HFFc6 (cell line): ENCODE measurements at regions not wholly inside any gene's neighbourhood (a gene's known extent, or its start where the extent isn't known, plus 50 kb on each side); places are given as distances from the start of the nearest gene placed in this dataset.

Experiments used
- DNase-seq: peaks from one replicate; pipeline ENCODE4 v3.0.0-alpha.2; 2018
- H3K27ac Mint-ChIP-seq: 2 replicates; pipeline ENCODE4 v1.8.0; 2020; ENCODE audit warnings: mild to moderate bottlenecking, mixed read lengths
- H3K27me3 Mint-ChIP-seq: 2 replicates; pipeline ENCODE4 v1.8.0; 2021; ENCODE audit warnings: mild to moderate bottlenecking, moderate library complexity, mixed read lengths; ENCODE audit not compliant: insufficient read depth
- H3K36me3 Mint-ChIP-seq: 2 replicates; pipeline ENCODE4 v1.8.0; 2021; ENCODE audit warnings: low read depth, mixed read lengths
- H3K4me1 Mint-ChIP-seq: 2 replicates; pipeline ENCODE4 v1.8.0; 2020; ENCODE audit warnings: low read depth, mixed read lengths
- H3K4me3 Mint-ChIP-seq: 2 replicates; pipeline ENCODE4 v1.8.0; 2020; ENCODE audit warnings: mild to moderate bottlenecking, moderate library complexity, mixed read lengths
- H3K9me3 Mint-ChIP-seq: 2 replicates; pipeline ENCODE4 v1.8.0; 2020; ENCODE audit warnings: mild to moderate bottlenecking, mixed read lengths
- TF ChIP-seq, protein P1 (sequence below): fragments of 200-600 bp; sonication (generic); IDR thresholded peaks from 2 replicates; pipeline ENCODE4 v1.5.0; 2021; ENCODE audit warnings: antibody characterized with exemption, mild to moderate bottlenecking

DNA sequence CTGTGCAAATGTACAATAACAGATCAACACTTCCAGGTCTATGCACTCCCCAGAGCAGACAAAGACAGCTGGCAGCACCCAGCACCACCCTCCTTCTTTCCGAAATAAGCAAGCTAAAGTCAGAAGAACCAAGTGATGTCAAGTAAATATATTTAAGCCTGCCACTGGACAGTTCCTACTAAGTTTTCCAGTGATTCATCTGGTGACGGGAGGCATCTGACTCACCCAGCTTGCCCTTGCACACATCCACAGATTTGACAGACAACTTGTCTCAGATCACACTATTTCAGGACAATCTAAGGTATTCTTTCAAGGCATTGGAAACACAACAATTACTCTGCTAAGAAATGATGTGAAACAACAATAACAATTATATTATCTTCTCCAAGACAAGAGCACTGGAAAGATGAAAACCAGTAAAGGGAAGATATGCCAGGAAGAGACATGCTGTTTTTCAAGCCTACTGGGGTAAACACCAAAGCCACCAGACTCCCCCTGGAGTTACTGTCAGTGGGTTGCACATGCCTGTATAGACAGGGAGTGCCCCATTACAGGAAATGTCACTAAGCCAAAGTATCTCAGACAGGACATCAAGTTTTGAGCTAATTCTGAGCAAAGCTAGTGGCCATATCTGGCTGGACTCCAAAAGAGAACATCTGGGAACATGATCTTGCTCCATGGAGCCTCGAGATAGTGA is 287.9 kb upstream of the KLHL29 start:
- DNase-seq, result no peak
- H3K4me3 Mint-ChIP-seq, result no peak overlapping the region
- H3K27me3 Mint-ChIP-seq, result no peaks in the 10 kb centered on the region
- H3K9me3 Mint-ChIP-seq, result peaks cover 26% of the 10 kb centered on the region
- no peaks in the 10 kb centered on the region for H3K4me1 Mint-ChIP-seq
- TF ChIP-seq, protein P1, sequence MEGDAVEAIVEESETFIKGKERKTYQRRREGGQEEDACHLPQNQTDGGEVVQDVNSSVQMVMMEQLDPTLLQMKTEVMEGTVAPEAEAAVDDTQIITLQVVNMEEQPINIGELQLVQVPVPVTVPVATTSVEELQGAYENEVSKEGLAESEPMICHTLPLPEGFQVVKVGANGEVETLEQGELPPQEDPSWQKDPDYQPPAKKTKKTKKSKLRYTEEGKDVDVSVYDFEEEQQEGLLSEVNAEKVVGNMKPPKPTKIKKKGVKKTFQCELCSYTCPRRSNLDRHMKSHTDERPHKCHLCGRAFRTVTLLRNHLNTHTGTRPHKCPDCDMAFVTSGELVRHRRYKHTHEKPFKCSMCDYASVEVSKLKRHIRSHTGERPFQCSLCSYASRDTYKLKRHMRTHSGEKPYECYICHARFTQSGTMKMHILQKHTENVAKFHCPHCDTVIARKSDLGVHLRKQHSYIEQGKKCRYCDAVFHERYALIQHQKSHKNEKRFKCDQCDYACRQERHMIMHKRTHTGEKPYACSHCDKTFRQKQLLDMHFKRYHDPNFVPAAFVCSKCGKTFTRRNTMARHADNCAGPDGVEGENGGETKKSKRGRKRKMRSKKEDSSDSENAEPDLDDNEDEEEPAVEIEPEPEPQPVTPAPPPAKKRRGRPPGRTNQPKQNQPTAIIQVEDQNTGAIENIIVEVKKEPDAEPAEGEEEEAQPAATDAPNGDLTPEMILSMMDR, result no peak
- no peak overlapping the region for H3K27ac Mint-ChIP-seq
- no peaks in the 10 kb centered on the region for H3K36me3 Mint-ChIP-seq

DNA sequence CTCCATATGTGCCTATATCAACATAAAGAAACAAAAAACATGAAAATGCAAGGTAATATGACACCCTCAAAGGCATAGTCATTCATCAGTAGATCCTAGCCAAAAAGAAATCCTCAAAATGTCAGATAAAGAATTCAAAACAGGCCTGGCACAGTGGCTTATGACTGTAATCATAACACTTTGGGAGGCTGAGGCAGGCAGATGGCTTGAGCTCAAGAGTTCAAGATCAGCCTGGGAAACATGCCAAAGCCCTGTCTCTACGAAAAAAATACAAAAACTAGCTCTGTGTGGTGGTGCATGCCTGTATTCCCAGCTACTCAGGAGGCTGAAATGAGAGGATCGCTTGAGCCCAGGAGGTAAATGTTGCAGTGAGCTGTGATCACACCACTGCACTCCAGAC is 284.6 kb upstream of the KLHL29 start:
- no peaks in the 10 kb centered on the region for H3K4me1 Mint-ChIP-seq
- no peak overlapping the region for H3K4me3 Mint-ChIP-seq
- H3K9me3 Mint-ChIP-seq, result peaks cover 23% of the 10 kb centered on the region
- no peak overlapping the region for H3K27ac Mint-ChIP-seq
- TF ChIP-seq, protein P1, result no peak
- DNase-seq, result no peak
- no peaks in the 10 kb centered on the region for H3K36me3 Mint-ChIP-seq
- no peaks in the 10 kb centered on the region for H3K27me3 Mint-ChIP-seq

DNA sequence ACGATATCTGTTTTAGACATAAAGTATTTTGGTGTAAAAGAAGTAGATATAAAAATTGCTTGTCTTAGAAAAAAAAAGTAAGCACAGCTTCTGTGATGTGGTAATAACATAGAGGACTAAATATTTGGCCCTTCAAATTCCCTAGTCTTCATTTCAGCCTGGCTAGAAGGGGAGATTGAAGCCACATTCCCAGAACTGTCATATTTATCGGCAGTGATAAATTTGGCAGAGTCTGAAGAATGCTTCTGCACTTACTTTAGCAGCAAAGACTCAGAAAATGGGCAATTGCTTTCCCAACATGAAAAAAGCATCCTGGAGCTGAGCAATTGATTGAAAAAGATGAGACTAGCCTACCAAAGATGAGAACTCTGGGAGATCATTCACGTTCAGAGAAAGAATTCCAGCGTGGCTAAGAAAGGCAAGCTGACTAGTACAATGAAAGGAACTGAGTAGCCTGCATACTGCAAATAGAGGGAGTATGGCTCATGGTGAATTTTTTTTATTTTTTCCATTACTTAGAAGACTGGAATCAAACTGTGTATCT is 278.7 kb upstream of the KLHL29 start:
- no peak overlapping the region for H3K4me3 Mint-ChIP-seq

DNA sequence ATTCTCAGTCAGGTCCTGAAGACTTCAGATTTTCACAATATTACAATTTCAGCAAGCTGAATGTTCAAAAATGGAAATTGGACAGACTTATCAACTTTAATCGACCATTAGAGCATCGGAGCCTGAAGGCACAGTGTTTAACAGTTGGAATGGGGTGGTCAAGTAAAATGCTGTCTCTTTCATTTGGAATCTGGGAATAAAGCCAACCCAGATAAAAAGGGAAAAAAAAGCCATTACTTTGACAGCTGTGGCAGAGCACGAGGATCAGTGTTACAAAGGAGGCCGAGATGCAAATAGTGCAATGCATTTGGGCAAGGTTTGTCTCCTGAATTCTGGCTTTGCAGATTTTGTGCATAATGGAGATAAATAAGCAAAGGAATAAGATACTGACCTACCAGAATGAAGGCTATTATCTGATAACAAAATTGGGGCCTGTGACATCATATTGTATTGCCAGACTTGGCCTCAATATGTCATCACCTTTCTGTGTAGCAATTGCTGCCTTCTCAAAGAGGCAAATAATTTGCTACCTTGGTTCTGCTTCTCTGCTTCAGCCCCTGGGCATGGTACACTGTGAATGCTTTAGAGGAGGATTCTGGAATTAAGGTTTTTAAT is 277.5 kb upstream of the KLHL29 start:
- TF ChIP-seq, protein P1, result no peak

More for the DNA sequence above, 278.7 kb upstream of the KLHL29 start:
- TF ChIP-seq, protein P1, result no peak
- DNase-seq, result no peak
- no peaks in the 10 kb centered on the region for H3K27me3 Mint-ChIP-seq
- H3K9me3 Mint-ChIP-seq, result peaks cover 35% of the 10 kb centered on the region
- no peak overlapping the region for H3K27ac Mint-ChIP-seq
- no peaks in the 10 kb centered on the region for H3K36me3 Mint-ChIP-seq
- no peaks in the 10 kb centered on the region for H3K4me1 Mint-ChIP-seq

GRCh38 chr2:23111263-23111662 is 273.7 kb upstream of the KLHL29 start:
- Mint-ChIP-seq H3K36me3 (no peaks in the 10 kb centered on the region), H3K4me3 (no peak overlapping the region), H3K4me1 (no peaks in the 10 kb centered on the region), H3K27ac (no peak overlapping the region), H3K9me3 (peaks cover 33% of the 10 kb centered on the region), H3K27me3 (no peaks in the 10 kb centered on the region; the same call in 1 of the 2 replicates)
- DNase-seq, result no peak
- TF ChIP-seq, protein P1, result no peak

More for the DNA sequence above, 277.5 kb upstream of the KLHL29 start:
- no peaks in the 10 kb centered on the region; the same call in 1 of the 2 replicates for H3K27me3 Mint-ChIP-seq
- H3K9me3 Mint-ChIP-seq, result peaks cover 34% of the 10 kb centered on the region
- no peaks in the 10 kb centered on the region for H3K4me1 Mint-ChIP-seq
- H3K27ac Mint-ChIP-seq, result no peak overlapping the region
- no peaks in the 10 kb centered on the region for H3K36me3 Mint-ChIP-seq
- no peak overlapping the region for H3K4me3 Mint-ChIP-seq
- DNase-seq, result no peak
